HCT116 (cell line): ENCODE measurements at regions not wholly inside any gene's neighbourhood (a gene's known extent, or its start where the extent isn't known, plus 50 kb on each side); places are given as distances from the start of the nearest gene placed in this dataset.
A peak's percentile ranks its signal among the peaks of the same experiment; 100 is the strongest.

Experiments used
- ATAC-seq: fragments of 200-7000 bp; cut with Tn5 transposase; 2 replicates; pipeline ENCODE4 v1.9.1; 2020; ENCODE audit warnings: mild to moderate bottlenecking, moderate library complexity
- BruUV-seq: library from RNA; stranded (reverse); fragments of 400-500 nt; replicated peaks from 2 replicates; lab custom pipeline; 2021; lab: Mats Ljungman, UMichigan
- CTCF ChIA-PET: fragments of 300-600 bp; sonication (Branson Sonifier 250); formaldehyde crosslinking; loops from one replicate; lab custom pipeline; 2021; ENCODE audit warnings: antibody characterized with exemption; lab: Charles Lee
- POLR2A ChIA-PET: fragments of 300-600, 350-600 bp; sonication (Branson Sonifier 250); formaldehyde crosslinking; loops from one replicate; lab custom pipeline; 2021; ENCODE audit warnings: antibody characterized with exemption; lab: Charles Lee
- RAD21 ChIA-PET, 2 experiments: fragments of 300-600 bp; sonication (Branson Sonifier 250); formaldehyde crosslinking; loops; one replicate each; lab custom pipeline; 2023; ENCODE audit warnings: low total read pairs in 2 of 2; ENCODE audit not compliant: uncharacterized antibody in 2 of 2, unreplicated experiment in 2 of 2, low non-redundant PET in 1 of 2; lab: Charles Lee
- DNase-seq: peaks from one replicate; pipeline ENCODE4 v3.0.0-alpha.2; 2010; ENCODE audit warnings: low read depth, low spot score
- H2AFZ ChIP-seq: fragments of 200-600 bp; shearing (Covaris generic), sonication (generic); 2 replicates; pipeline ENCODE4 v1.6.1; 2017; ENCODE audit warnings: low read depth, mixed run types, mixed read lengths, antibody characterized with exemption, low read length; ENCODE audit not compliant: poor library complexity, severe bottlenecking
- H3K27ac ChIP-seq: 2 replicates; pipeline ENCODE4 v1.5.1; 2012; ENCODE audit warnings: low read depth, low read length
- H3K27me3 ChIP-seq: fragments of 200-600 bp; sonication (generic); 2 replicates; pipeline ENCODE4 v1.6.1; 2016; ENCODE audit warnings: mixed run types, low read length, mixed read lengths; ENCODE audit not compliant: insufficient read depth
- H3K36me3 ChIP-seq, 2 experiments: fragments of 200-500 bp in 1 of 2; fragments of 200-600 bp in 1 of 2; sonication (Bioruptor generic) in 1 of 2; sonication (generic) in 1 of 2; 2 replicates each; pipeline versions ENCODE4 v1.5.1 to v1.6.1; 2014 to 2016; ENCODE audit warnings: low read length in 2 of 2, inconsistent platforms in 1 of 2, mixed read lengths in 1 of 2, mixed run types in 1 of 2; ENCODE audit not compliant: insufficient read depth in 2 of 2, control insufficient read depth in 1 of 2
- H3K4me1 ChIP-seq, 2 experiments: fragments of 200-600 bp in 1 of 2; sonication (generic) in 1 of 2; 2 replicates each; pipeline versions ENCODE4 v1.5.1 to v1.6.1; 2012 to 2017; ENCODE audit warnings: low read length in 2 of 2, inconsistent platforms in 1 of 2, mild to moderate bottlenecking in 1 of 2, mixed read lengths in 1 of 2, mixed run types in 1 of 2, moderate library complexity in 1 of 2; ENCODE audit not compliant: insufficient read depth in 2 of 2, control insufficient read depth in 1 of 2
- H3K4me2 ChIP-seq: fragments of 200-600 bp; sonication (generic); 2 replicates; pipeline ENCODE4 v1.6.1; 2017; ENCODE audit warnings: mixed run types, low read length, mixed read lengths
- H3K4me3 ChIP-seq, 2 experiments: fragments of 200-600 bp in 1 of 2; sonication (generic) in 1 of 2; replicated peaks in 1 of 2; 2 replicates each; pipeline ENCODE4 v1.5.1; 2011 to 2016; ENCODE audit warnings: low read length in 2 of 2, control low read depth in 1 of 2, low read depth in 1 of 2, mild to moderate bottlenecking in 1 of 2, mixed read lengths in 1 of 2, mixed run types in 1 of 2
- H3K79me2 ChIP-seq: fragments of 200-600 bp; sonication (generic); 2 replicates; pipeline ENCODE4 v1.6.1; 2017; ENCODE audit warnings: mild to moderate bottlenecking, mixed run types, low read length, moderate library complexity, mixed read lengths; ENCODE audit not compliant: insufficient read depth
- H3K9ac ChIP-seq: fragments of 200-600 bp; sonication (generic); 2 replicates; pipeline ENCODE4 v1.6.1; 2016; ENCODE audit warnings: low read length, mixed read lengths
- H3K9me2 ChIP-seq: fragments of 200-600 bp; sonication (generic), shearing (Covaris generic); 2 replicates; pipeline ENCODE4 v1.6.1; 2017; ENCODE audit warnings: mixed run types, mild to moderate bottlenecking, moderate library complexity; ENCODE audit not compliant: insufficient read depth
- H3K9me3 ChIP-seq, 2 experiments: fragments of 200-500 bp in 1 of 2; fragments of 200-600 bp in 1 of 2; sonication (Bioruptor generic) in 1 of 2; sonication (generic) in 1 of 2; 2 replicates each; pipeline ENCODE4 v1.6.1; 2014 to 2017; ENCODE audit warnings: low read length in 2 of 2, mixed read lengths in 2 of 2, inconsistent platforms in 1 of 2, low read depth in 1 of 2, mild to moderate bottlenecking in 1 of 2, mixed run types in 1 of 2, moderate library complexity in 1 of 2; ENCODE audit not compliant: control insufficient read depth in 1 of 2, insufficient read depth in 1 of 2
- H4K20me1 ChIP-seq: fragments of 200-600 bp; sonication (generic), shearing (Covaris generic); 2 replicates; pipeline ENCODE4 v1.6.1; 2017; ENCODE audit warnings: mixed run types, mild to moderate bottlenecking, moderate library complexity; ENCODE audit not compliant: insufficient read depth
- ATF3 ChIP-seq: IDR thresholded peaks from 2 replicates; pipeline ENCODE4 v1.6.1; 2012
- CBX3 ChIP-seq: IDR thresholded peaks from 2 replicates; pipeline ENCODE4 v1.6.1; 2012; ENCODE audit warnings: low read depth
- CTCF ChIP-seq, 3 experiments: fragments of 200-600 bp in 1 of 3; sonication (generic) in 1 of 3; IDR thresholded peaks in 2 of 3; conservative IDR thresholded peaks in 1 of 3; 2 replicates each; pipeline ENCODE4 v1.5.1; 2012 to 2017; ENCODE audit warnings: low read depth in 2 of 3, low read length in 2 of 3, antibody characterized with exemption in 1 of 3, borderline replicate concordance in 1 of 3, control low read depth in 1 of 3, mild to moderate bottlenecking in 1 of 3, mixed read lengths in 1 of 3, mixed run types in 1 of 3, moderate library complexity in 1 of 3; ENCODE audit not compliant: insufficient read depth in 1 of 3
- ELF1 ChIP-seq: IDR thresholded peaks from 2 replicates; pipeline ENCODE4 v1.6.1; 2012; ENCODE audit warnings: low read depth, borderline replicate concordance
- EZH2 ChIP-seq: fragments of 200-600 bp; sonication (generic); IDR thresholded peaks from 2 replicates; pipeline ENCODE4 v1.6.1; 2017; ENCODE audit warnings: antibody characterized with exemption, mixed run types
- EZH2phosphoT487 ChIP-seq: fragments of 200-600 bp; IDR thresholded peaks from 2 replicates; pipeline ENCODE4 v1.6.1; 2018; ENCODE audit warnings: antibody characterized with exemption, borderline replicate concordance
- MAX ChIP-seq: IDR thresholded peaks from 2 replicates; pipeline ENCODE4 v1.6.1; 2012
- POLR2A ChIP-seq: IDR thresholded peaks from 2 replicates; pipeline ENCODE4 v1.7.0; 2011; ENCODE audit warnings: borderline replicate concordance; ENCODE audit not compliant: insufficient read depth, insufficient read length; ENCODE audit errors: extremely low read depth
- SP1 ChIP-seq: IDR thresholded peaks from 2 replicates; pipeline ENCODE4 v1.6.1; 2012; ENCODE audit warnings: low read depth
- ZBTB33 ChIP-seq: IDR thresholded peaks from 2 replicates; pipeline ENCODE4 v1.6.1; 2011; ENCODE audit warnings: mild to moderate bottlenecking, low read length, moderate library complexity; ENCODE audit not compliant: insufficient replicate concordance; ENCODE audit errors: extremely low read depth
- ZNF274 ChIP-seq: fragments of 200-500 bp; sonication (Bioruptor generic); IDR thresholded peaks from 2 replicates; pipeline ENCODE4 v1.6.1; 2014; ENCODE audit warnings: mild to moderate bottlenecking, low read depth, low read length, inconsistent platforms
- intact Hi-C: fragments of 100-400 bp; cut with micrococcal nuclease; formaldehyde crosslinking; loops from 2 replicates; pipeline ENCODE4 v1.10.0; 2022

GRCh38 chr11:129248618-129249017 lies 56.5 kb upstream of the ARHGAP32 start:
- Histone ChIP-seq H3K36me3 (no peaks in the 10 kb centered on the region), H3K79me2 (peaks cover 47% of the 10 kb centered on the region), H3K9me3 (no peaks in the 10 kb centered on the region), H3K27ac (no peak overlapping the region; the same call in 1 of the 2 replicates), H3K4me3 (no peak overlapping the region), H3K27me3 (no peaks in the 10 kb centered on the region), H3K9me2 (no peaks in the 10 kb centered on the region), H2AFZ (no peak overlapping the region), H4K20me1 (no peaks in the 10 kb centered on the region), H3K9ac (peak overlapping the region; percentile 9; the same call in 1 of the 2 replicates), H3K4me2 (peak overlapping the region; percentile 65), H3K4me1 (peaks cover 55 to 60% of the 10 kb centered on the region in 2 experiments)
- TF ChIP-seq ELF1 (no peak), CTCF (IDR thresholded peaks at IDR 0.05 in 2 of 3, conservative IDR thresholded peaks at IDR 0.05 in 1 of 3; ENCODE audit: borderline replicate concordance in 1 of 3, insufficient read depth in 1 of 3, low read depth in 2 of 3, low read length in 2 of 3) (no peak), CBX3 (peak; percentile 64; the same call in 1 of the 2 replicates), ZNF274 (no peak), MAX (peak; percentile 86), EZH2phosphoT487 (no peak), ATF3 (no peak), POLR2A (no peak), ZBTB33 (no peak), SP1 (0 out of 2 replicates have a peak, but pooled peaks have one; percentile 24), EZH2 (no peak)
- no peak for DNase-seq
- intact Hi-C loops = no loop called here
- ChIA-PET CTCF (no interaction called here), POLR2A (no interaction called here), RAD21 (no interaction called here)
- peak; percentile 26; the same call in 1 of the 2 replicates for ATAC-seq
- BruUV-seq = no TSS peak
